Stimulated activated CD8-positive, alpha-beta memory T cell treated with anti-CD3 and anti-CD28 coated beads, Interleukin-12 subunit alpha, Interleukin-12 subunit beta, amount 100 ng/mL, for 1 hour (primary cell): ENCODE measurements at regions not wholly inside any gene's neighbourhood (a gene's known extent, or its start where the extent isn't known, plus 50 kb on each side); places are given as distances from the start of the nearest gene placed in this dataset.

Experiments used
- DNase-seq: peaks from one replicate; pipeline ENCODE4 v3.0.0-alpha.2; 2020; ENCODE audit warnings: low read depth

DNA sequence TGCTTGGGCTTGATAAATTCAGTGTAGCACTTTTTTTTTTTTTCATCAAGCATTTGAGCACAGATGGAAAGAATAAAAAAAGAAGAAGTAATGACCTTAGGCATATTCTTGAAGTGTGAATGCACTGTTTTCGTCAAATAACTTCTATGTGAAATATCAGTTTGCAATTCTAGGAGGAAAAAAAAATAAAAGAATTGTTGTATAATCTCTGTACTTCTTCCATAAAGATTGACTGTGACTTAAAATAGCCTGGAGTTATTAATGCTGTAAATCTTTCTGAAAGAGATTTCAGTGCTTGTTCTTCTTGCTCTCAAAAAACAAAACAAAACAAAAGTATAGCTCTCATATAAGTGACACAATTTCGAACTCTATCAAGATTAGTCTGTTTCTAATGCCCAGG is 536.9 kb upstream of the ZNF608 start:
- DNase-seq: no peak

DNA sequence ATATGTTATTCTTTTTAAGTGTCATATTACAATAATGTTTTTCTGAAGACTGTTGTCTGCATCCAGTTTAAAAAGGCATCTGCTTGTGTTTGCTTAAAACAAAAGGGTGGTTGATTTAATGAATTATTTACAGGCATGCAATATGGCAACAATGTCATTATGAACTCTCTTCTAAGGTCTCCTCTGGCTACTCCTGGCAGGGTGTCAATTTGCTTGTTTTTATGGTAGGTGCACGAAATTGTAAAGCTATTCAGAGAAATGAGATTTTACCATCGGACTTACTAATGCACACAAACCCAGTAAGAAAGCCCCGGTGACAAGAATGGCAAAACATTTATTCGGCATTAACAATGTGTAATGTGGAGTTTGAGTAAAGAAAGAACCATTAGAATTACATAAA is 539.8 kb upstream of the ZNF608 start:
- no peak for DNase-seq

DNA sequence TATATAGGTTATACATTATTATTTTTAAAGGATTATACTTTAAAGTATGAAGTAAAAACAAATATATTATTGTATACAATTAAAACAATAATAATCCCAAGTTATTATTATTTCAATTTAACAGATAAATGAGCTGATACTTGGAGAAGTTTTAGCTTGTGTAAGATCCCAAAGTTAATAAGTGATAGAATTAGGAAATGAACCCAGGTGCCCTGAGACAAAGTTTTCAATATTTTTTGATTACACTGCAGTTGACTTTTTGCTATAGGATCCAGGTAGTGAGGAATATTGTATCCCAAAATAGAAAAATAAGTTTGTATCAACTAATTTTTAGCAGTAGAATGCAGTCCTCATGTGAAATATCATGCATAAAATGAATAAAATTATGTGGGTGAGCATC is 543.2 kb upstream of the ZNF608 start:
- DNase-seq: no peak

DNA sequence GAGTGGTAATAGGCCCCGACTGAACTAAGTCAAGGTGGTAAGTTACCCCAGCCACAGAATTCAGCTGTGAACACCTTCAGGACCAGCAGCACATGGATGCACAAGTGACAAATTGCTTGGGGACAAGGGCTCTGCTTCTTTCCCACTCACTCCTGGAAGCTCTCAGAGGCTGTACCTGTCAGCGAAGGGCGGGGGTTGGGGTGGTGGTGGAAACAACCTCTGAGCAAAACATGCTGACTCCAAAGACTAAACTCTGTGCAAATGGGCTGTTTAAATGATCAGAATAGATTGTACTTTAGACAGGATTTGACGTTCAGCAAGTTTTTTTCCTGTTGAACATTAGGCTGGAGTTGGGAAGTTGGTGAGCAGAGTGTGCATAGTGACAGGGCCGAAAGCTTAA is 544.5 kb upstream of the ZNF608 start:
- no peak for DNase-seq

DNA sequence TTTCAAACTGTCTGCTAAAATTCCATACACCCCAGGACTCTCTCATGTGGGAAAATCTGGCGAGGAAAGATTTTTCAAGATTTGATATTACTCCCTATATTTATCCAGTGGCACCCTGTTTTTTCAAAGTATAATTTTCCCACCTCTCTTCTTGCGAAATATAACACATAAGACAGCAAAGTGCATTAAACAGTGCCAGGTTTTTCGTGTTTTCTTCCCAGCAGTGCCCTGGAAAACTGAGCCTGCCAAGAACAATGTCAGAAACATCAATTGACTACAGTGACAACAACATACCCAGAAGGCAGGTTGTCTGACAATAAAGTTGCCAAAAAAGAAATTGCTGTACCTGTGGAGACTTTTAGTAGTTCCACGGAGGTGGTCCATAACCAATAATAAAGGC is 545.0 kb upstream of the ZNF608 start:
- no peak for DNase-seq

DNA sequence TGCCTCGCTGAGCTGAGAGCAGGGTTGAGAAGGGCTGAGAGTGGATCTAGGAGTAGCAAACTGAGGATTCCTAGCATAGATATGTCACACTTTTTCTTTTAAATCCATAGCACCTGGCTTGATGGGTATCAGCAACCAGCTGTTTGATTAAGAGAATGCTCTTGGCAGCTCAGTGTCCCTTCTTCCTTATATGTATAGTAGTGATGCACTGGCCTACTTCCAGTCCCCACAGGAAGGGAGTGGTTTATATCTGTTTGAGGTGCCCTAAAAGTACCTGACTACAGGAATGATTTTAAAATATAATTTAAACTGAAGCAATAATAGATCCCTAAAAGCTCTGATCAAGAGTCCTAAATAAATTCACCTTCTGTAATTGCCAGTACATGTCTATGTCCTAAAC is 546.8 kb upstream of the ZNF608 start:
- no peak for DNase-seq

DNA sequence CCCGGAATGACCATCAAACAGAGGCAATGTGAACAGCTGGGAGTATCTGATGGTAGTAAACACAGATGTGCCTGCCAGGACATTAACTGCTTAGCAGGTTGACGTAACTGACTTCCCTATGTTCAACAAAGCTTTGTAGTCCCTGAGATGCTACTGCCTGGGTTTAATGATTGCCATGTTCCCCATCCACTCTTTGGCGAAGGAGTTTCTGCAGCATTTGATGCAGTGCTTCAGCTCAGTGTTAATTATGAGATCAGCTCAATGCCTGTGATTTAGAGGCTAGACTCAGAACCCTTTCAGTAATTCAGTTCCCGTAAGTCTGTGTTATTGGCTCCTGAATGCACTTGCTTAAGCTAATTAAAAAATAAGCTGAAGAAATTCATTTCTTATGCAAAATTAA is 547.3 kb upstream of the ZNF608 start:
- DNase-seq: no peak

DNA sequence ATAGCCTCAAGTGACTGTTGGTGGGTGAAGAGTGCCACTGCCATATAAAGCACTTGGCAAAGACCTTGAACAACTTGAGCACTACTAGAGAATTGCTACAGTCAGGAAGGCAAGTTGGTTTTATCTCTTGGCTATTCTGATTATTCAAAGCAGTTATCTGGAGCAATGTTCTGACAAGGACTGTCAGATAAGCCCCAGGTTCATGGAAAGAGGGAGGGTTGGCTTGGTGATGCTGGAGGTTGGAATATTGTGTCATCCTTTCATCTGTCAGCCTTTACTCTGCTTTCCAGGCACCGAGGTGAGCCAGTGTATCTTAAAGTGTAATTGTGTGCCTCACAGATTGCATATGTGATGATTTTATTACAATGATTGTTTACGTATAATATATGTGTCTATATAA is 548.4 kb upstream of the ZNF608 start:
- DNase-seq: no peak

DNA sequence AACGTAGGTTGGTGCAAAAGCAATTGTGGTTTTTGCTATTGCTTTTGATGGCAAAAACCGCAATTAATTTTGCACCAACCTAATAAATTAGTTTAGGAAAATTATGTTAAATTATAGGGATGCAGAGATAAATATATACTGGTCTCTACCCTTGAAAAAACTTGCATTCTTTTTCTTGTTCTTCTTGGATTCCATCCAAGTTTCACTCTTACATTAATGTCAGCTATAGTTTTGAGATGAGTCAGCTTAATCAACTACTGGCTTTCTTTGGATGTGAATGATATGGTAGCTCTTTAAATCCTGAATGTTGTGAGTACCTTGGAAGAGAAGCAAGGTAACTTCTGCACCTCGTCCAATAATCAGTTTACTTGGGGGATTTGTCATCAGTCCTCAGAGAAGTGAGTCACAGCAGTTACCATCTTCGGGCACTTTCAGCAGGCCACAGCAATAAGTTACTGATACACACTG is 549.0 kb upstream of the ZNF608 start:
- no peak for DNase-seq

DNA sequence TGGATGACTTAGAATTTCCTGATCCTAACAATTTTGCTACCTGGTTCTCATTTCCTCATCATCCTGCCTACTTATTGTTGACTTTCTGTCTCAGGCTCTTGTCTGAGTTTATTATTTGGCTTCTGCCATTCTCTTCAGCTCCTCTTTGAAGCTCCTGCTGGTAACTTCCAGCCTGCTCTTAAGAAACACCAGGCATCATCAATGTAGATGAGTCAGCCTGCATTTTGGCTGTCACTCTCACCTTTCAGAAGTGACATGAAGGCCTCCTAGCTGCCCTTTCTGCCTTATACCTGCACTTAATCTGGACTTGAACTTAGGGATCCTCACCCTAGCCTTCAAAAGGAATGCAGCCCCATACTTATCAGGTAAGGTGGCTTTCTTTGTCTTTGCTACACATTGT is 551.8 kb upstream of the ZNF608 start:
- DNase-seq: no peak

DNA sequence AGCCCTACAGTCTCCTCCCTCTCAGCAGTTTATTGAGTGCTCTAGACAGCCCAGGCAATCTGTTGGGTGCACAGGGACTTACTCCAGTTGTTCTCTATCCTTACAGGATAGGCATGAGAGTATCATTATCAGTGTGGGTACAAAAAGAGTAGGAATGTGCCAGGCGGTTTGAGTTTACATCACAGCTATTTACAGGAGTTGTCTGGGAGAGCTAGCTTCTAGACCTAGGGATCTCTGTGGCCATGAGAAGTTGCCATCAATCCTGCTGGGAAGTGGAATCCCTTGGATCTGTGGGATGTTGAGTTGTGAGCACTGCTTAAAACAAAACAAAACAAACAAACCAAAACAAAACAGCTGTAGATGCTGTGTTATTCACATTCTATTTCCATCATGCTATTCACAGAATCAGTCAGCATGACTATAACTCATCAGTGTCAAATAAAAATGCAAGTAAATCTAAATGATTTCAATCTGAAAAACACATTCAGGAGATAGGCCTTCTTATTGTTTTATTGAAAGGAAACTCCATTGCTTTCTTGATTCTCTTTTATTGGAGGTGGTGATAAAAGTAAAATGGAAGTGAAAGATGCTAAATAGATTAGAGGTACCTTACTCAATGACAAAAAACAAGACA is 552.4 kb upstream of the ZNF608 start:
- DNase-seq: no peak

DNA sequence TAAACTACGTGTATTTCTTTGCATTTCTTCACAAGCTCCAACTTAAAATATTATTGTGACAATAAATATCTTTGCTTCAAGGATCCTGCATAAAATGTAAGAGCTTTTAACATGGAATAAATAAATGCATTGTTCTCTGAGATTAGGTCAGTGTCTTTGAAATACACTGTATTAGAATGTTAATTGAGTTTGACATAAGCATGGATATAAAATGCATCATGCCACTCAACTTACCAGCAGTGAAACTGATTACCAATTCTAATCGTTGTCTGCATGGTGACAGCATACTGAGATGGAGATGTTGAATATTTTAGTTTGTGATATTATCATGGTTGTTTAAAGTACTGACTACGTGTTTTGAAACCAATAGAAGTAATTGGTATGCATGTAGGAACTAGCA is 555.3 kb upstream of the ZNF608 start:
- DNase-seq: no peak

DNA sequence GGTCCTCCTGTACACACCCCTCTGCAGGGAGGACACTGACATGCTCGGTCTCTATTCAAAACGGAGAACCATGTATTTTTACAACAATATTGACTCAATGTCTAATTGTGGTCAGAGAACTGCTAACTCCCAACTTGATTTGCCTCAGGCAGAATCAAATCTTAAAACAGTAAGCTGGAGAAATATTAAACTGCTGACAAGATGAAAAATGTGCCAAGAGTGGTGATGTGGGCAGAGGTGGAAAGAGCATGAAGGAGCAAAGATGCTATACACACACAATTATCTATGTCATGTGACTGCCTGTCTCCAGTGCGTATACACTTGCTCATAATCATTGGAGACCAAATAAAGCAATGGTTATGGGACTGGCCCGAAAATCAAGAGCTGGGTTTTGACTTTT is 556.1 kb upstream of the ZNF608 start:
- DNase-seq: no peak

DNA sequence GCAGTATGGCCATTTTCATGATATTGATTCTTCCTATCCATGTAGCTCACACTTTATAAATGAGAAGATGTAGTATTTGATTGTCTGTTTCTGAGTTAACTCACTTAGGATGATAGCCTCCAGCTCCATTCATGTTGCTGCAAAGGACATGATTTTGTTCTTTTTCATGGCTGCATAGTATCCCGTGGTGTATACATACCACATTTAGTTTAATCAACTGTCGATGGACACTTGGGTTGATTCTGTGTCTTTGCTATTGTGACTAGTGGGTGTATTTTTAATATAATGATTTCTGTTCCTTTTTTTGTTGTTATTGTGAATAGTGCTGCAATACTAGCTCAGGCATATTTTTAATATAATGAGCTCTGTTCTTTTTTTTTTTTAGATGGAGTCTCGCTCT is 560.3 kb upstream of the ZNF608 start:
- DNase-seq: no peak

DNA sequence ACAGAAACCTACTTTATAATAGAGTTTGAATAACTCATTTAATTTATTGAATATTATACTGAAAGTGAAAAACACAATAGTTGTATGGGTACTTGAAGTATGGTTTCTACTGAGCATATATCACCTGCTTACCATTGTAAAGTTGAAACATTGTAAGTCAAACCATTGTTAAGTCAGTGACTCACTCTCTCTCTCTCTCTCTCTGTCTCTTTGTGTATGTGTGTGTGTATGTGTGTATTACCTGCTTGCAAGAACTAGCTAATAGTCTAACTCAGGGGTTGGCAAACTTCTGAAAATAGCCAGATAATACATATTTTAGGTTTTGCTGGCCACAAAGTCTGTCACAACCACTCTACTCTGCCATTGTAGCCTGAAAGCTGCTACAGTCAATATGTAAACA is 564.3 kb upstream of the ZNF608 start:
- DNase-seq: no peak

DNA sequence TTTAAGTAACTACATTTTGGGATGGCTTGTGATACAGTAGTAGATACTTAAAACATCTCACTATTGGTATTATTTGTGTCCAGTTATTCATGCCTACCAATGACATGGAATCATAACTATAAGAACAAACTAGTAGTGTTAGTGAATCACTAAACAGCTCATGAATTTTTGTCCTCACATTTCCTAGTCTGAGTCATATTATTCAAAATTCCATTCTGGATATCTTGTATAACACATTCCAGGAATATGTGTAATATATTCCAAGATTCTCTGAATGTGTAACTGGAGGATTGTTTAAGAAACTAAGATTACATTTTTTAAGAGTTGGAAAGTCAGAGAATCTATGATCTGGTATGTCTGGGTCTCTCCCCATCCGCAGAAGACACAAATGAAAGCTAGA is 565.3 kb upstream of the ZNF608 start:
- DNase-seq: no peak

DNA sequence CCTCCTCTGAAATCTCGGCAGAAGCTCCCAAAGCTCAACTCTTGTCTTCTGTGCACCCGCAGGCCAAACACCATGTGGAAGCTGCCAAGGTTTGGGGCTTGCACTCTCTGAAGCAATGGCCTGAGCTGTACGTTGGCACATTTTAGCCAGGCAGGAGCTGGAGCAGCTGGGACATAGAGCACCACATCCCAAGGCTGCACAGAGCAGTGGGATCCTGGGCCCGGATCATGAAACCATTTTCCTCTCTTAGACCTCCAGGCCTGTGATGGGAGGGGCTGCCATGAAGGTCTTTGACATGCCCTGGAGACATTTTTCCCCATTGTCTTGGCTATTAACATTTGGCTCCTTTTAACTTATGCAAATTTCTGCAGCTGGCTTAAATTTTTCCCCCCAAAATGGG is 567.1 kb upstream of the ZNF608 start:
- no peak for DNase-seq

DNA sequence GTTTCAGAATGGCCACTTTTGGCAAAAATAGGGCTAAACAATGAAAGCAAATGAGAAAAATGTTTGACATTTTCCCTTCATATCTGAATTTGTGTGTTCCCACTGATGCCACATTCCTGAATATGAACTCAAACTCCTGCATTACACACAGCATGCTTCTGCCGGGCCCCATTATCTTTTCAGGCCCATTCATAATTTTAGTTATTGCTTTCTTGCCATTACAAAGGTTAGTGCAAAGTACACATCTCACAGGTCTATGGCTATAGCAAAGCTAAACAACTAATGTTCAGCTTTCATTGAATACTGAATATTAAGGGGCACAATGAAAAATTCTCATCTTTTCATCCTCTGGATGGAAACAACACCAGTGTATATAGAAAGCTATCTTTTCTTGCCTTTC is 568.9 kb upstream of the ZNF608 start:
- no peak for DNase-seq

DNA sequence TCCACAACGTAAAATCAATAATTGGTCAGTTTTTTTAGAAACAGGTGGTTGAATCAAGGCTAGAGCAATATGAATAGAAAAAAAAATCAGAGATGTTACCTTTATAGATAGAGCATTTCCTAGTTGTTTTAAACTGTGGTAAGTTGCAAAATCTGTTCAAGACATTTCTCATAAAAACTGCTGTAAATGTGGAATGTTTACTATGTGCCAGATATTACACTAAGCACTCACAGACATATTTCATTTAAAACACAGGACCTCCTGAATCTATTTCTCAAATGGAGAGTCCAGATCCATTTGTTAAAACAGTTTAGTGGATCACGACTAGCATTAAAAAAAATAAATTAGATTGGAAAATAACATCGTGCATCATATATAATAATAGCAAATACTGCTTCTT is 570.0 kb upstream of the ZNF608 start:
- DNase-seq: no peak

DNA sequence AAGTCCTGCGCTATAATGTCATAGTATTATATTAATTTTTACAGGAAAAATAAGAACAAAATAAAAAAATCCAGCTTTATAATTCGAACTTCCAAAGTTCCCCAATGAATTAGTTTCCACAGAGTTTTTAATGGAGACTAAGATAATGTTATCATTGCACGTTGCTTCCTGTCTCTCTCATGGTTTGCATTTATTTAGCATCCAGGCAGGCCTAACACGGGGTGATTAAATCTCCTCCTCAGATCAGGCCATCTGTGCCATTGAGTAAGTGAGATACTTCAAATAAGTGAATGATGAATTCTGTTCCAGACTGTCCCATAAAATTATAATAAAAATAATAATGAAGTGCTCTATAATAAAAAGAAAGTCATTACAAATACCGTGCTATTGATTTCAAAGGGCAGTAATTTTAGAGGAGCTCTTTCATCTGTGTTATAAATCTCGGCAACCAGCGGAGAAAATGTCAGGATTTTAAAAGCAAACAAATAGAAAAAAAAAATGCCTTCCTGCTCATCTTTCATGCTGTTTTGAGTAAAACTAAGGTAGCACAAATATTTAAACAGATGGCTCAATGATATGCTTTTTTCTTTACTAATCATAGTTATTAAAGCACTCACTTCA is 570.6 kb upstream of the ZNF608 start:
- no peak for DNase-seq

DNA sequence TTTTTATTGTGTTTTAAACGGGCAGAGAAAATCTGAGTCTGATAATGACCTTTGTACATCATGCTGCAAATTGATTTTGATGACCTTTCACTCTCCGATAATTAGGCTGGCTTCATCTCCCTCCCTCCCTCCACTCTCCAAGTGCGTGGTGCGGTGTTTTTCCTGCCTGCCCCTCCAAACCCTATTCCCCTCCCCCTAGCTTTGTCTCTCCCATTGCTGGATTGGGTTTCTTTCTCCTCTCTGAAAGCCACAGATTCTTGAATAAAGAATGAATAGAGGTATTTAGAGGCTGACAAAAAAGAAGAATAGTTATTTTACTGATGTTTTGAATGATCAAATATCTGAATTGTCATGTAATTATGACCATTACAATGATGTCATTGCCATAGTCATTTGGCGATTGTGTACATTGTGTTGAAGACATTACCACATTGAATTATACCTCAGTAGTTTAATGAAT is 571.1 kb upstream of the ZNF608 start:
- no peak for DNase-seq

DNA sequence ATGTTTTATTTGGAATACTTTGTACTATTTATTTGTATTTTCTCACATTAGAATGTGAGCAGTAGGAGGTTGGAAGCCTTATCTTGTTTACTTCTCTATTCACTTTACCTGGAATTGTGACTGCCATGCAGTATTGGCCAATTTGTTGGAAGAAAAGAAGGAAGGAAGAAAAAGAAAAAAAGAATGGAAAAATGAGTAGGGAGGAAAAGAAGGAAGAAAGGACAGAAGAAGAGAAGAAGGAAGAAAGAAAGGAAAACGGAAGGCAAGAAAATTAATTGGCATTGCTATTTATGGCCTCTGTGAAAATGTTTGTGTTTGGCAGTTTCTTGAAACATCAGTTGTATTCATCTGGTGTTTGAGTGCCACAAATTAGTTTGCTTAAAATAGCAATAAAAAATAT is 575.2 kb upstream of the ZNF608 start:
- DNase-seq: no peak

DNA sequence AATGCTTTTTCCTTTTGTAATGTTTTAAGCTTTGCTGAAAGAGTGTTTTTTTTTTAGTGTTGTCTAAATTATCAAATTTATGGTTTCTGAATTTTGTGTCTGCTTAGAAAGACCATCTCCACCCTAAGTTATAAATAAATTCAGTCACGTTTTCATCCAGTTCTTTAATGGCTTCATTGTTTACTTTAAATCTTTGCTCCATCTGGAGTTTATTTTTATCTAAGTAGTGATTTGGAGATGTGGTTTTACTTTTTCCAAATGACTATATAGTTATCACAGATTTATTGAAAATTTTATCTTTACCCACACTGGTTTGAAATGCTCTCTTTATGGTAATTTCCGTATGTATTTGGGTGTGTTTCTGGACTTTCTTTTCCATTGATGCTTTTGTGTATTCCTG is 577.2 kb upstream of the ZNF608 start:
- DNase-seq: no peak

DNA sequence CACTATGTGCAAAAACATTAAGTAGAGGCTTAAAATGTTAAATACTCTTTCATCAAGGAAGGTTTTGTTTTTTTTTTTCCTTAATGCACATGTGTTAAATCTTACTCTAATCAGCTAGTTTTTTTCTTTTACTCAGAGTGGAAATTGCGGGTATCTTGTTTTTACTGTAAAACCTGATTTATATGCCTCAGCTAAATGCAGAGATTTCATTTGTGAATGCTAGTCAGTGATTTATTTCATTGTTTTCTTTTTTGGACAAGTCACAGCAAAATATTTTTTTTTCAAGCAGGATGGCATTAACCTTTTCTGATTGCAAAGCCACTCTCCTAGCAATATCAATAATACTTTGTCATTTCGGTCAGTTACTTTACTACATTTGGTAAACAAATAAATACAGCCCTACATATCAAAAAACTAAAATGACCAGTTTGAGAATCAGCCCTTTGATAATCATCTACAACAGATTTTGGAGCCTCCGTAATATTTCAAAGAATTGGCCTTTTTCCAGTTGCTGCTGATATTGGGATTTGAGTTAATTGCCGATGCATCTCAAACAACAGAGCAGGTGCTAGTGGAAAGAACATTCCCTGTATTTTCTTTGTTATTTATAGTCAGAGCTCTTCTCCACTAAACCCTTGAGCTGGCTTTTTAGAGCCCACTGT is 579.2 kb upstream of the ZNF608 start:
- DNase-seq: no peak
